IMR-90 (cell line): ENCODE measurements at regions not wholly inside any gene's neighbourhood (a gene's known extent, or its start where the extent isn't known, plus 50 kb on each side); places are given as distances from the start of the nearest gene placed in this dataset.

Source experiments
- ATAC-seq: fragments of 200-7000 bp; cut with Tn5 transposase; 2 replicates; pipeline ENCODE4 v1.9.1; 2020; ENCODE audit warnings: low read depth, mild to moderate bottlenecking, moderate library complexity
- BruUV-seq: library from RNA; stranded (reverse); fragments of 400-500 nt; replicated peaks from 2 replicates; lab custom pipeline; 2021; lab: Mats Ljungman, UMichigan
- CTCF ChIA-PET: fragments of 300-600 bp; formaldehyde crosslinking; extraction: SDS; loops from one replicate; lab custom pipeline; 2021; ENCODE audit warnings: antibody characterized with exemption; lab: Yijun Ruan, JAX
- POLR2A ChIA-PET: fragments of 300-600 bp; sonication (Branson Sonifier 250); formaldehyde crosslinking; loops from one replicate; lab custom pipeline; 2022; ENCODE audit warnings: antibody characterized with exemption; ENCODE audit not compliant: unreplicated experiment; lab: Charles Lee
- DNase-seq: peaks from one replicate; pipeline ENCODE4 v3.0.0; 2013
- H2AFZ ChIP-seq: replicated peaks from 2 replicates; pipeline ENCODE3; 2013; ENCODE audit warnings: low read length, mild to moderate bottlenecking; ENCODE audit not compliant: poor library complexity
- H2AK5ac ChIP-seq: 2 replicates; pipeline ENCODE4 v1.6.1; 2013; ENCODE audit warnings: low read depth, low read length, inconsistent platforms
- H2AK9ac ChIP-seq: replicated peaks from 2 replicates; pipeline ENCODE3; 2013; ENCODE audit warnings: mild to moderate bottlenecking, low read depth, low read length, moderate library complexity; ENCODE audit not compliant: poor library complexity
- H2BK120ac ChIP-seq: 2 replicates; pipeline ENCODE4 v1.6.1; 2013; ENCODE audit warnings: low read depth, low read length, inconsistent platforms
- H2BK15ac ChIP-seq: 3 replicates; pipeline ENCODE4 v1.6.1; 2013; ENCODE audit warnings: low read depth, low read length, inconsistent platforms
- H2BK20ac ChIP-seq: 2 replicates; pipeline ENCODE4 v1.6.1; 2013; ENCODE audit warnings: low read depth, mild to moderate bottlenecking, inconsistent platforms, low read length, moderate library complexity
- H2BK5ac ChIP-seq: 2 replicates; pipeline ENCODE4 v1.6.1; 2013; ENCODE audit warnings: mild to moderate bottlenecking, low read depth, low read length, inconsistent platforms; ENCODE audit not compliant: poor library complexity, severe bottlenecking
- H3K14ac ChIP-seq: replicated peaks from 2 replicates; pipeline ENCODE4 v1.6.1; 2013; ENCODE audit warnings: low read depth, low read length, inconsistent platforms
- H3K18ac ChIP-seq: 2 replicates; pipeline ENCODE4 v1.6.1; 2013; ENCODE audit warnings: low read depth, low read length, control low read depth
- H3K23ac ChIP-seq: 2 replicates; pipeline ENCODE4 v1.6.1; 2013; ENCODE audit warnings: low read depth, low read length, inconsistent platforms
- H3K27ac ChIP-seq: 2 replicates; pipeline ENCODE4 v1.5.1; 2013; ENCODE audit warnings: mild to moderate bottlenecking, control low read depth, low read length; ENCODE audit not compliant: insufficient read depth
- H3K27me3 ChIP-seq: 2 replicates; pipeline ENCODE4 v1.6.1; 2013; ENCODE audit warnings: low read length; ENCODE audit not compliant: control insufficient read depth, insufficient read depth
- H3K36me3 ChIP-seq: 2 replicates; pipeline ENCODE4 v1.6.1; 2013; ENCODE audit warnings: low read length, mixed read lengths; ENCODE audit not compliant: control insufficient read depth, insufficient read depth
- H3K4ac ChIP-seq: 2 replicates; pipeline ENCODE4 v1.6.1; 2013; ENCODE audit warnings: low read depth, low read length, inconsistent platforms
- H3K4me1 ChIP-seq: 2 replicates; pipeline ENCODE4 v1.6.1; 2013; ENCODE audit warnings: low read length, mixed read lengths; ENCODE audit not compliant: control insufficient read depth, insufficient read depth
- H3K4me2 ChIP-seq: 2 replicates; pipeline ENCODE4 v1.6.1; 2013; ENCODE audit warnings: low read depth, mild to moderate bottlenecking, control low read depth, low read length, moderate library complexity
- H3K4me3 ChIP-seq: 2 replicates; pipeline ENCODE4 v1.5.1; 2013; ENCODE audit warnings: low read depth, mild to moderate bottlenecking, control low read depth, low read length, moderate library complexity; ENCODE audit not compliant: insufficient read depth
- H3K56ac ChIP-seq: 2 replicates; pipeline ENCODE4 v1.6.1; 2013; ENCODE audit warnings: low read length, inconsistent platforms; ENCODE audit not compliant: insufficient read depth; ENCODE audit errors: extremely low read depth
- H3K79me1 ChIP-seq, 2 experiments: 2 replicates each; pipeline ENCODE4 v1.6.1; 2013; ENCODE audit warnings: low read length in 2 of 2, inconsistent platforms in 1 of 2, low read depth in 1 of 2
- H3K9ac ChIP-seq: 2 replicates; pipeline ENCODE4 v1.6.1; 2013; ENCODE audit warnings: low read depth, low read length, control low read depth
- H3K9me1 ChIP-seq: 2 replicates; pipeline ENCODE4 v1.6.1; 2013; ENCODE audit warnings: low read length, inconsistent platforms; ENCODE audit not compliant: insufficient read depth
- H3K9me3 ChIP-seq: 2 replicates; pipeline ENCODE4 v1.6.1; 2013; ENCODE audit warnings: low read length; ENCODE audit not compliant: control insufficient read depth, insufficient read depth
- H4K20me1 ChIP-seq: 2 replicates; pipeline ENCODE4 v1.6.1; 2013; ENCODE audit warnings: low read length, inconsistent platforms; ENCODE audit not compliant: insufficient read depth
- H4K5ac ChIP-seq: 2 replicates; pipeline ENCODE4 v1.6.1; 2013; ENCODE audit warnings: mild to moderate bottlenecking, low read depth, low read length, control low read depth
- H4K8ac ChIP-seq, 2 experiments: 2 replicates each; pipeline ENCODE4 v1.6.1; 2013; ENCODE audit warnings: low read depth in 2 of 2, low read length in 2 of 2, control low read depth in 1 of 2, inconsistent platforms in 1 of 2
- H4K91ac ChIP-seq: 2 replicates; pipeline ENCODE4 v1.6.1; 2013; ENCODE audit warnings: low read depth, low read length, inconsistent platforms; ENCODE audit not compliant: insufficient read depth
- BHLHE40 ChIP-seq: fragments of 150-350 bp; IDR thresholded peaks from 2 replicates; pipeline ENCODE4 v1.6.1; 2016; ENCODE audit warnings: mild to moderate bottlenecking, low read depth, low read length
- CEBPB ChIP-seq: IDR thresholded peaks from 2 replicates; pipeline ENCODE4 v1.6.1; 2012; ENCODE audit warnings: low read depth, low read length, improper control_type of control experiment
- CHD1 ChIP-seq: IDR thresholded peaks from 2 replicates; pipeline ENCODE4 v1.6.1; 2012; ENCODE audit warnings: low read depth, low read length, improper control_type of control experiment
- FOS ChIP-seq: fragments of 150-350 bp; IDR thresholded peaks from 2 replicates; pipeline ENCODE4 v1.6.1; 2016; ENCODE audit warnings: low read depth, low read length
- MAFK ChIP-seq: IDR thresholded peaks from 2 replicates; pipeline ENCODE4 v1.6.1; 2012; ENCODE audit warnings: low read depth, low read length, improper control_type of control experiment
- MAZ ChIP-seq: IDR thresholded peaks from 2 replicates; pipeline ENCODE4 v1.6.1; 2012; ENCODE audit warnings: low read depth, mild to moderate bottlenecking, low read length, improper control_type of control experiment, moderate library complexity, borderline replicate concordance
- MXI1 ChIP-seq: IDR thresholded peaks from 2 replicates; pipeline ENCODE4 v1.6.1; 2012; ENCODE audit warnings: low read depth, mild to moderate bottlenecking, low read length, moderate library complexity, borderline replicate concordance
- NFE2L2 ChIP-seq: fragments of 150-350 bp; IDR thresholded peaks from 2 replicates; pipeline ENCODE4 v1.6.1; 2016; ENCODE audit warnings: low read depth, mild to moderate bottlenecking, low read length
- POLR2A ChIP-seq: IDR thresholded peaks from 2 replicates; pipeline ENCODE4 v1.6.1; 2012; ENCODE audit warnings: mild to moderate bottlenecking, low read depth, low read length
- RAD21 ChIP-seq: IDR thresholded peaks from 2 replicates; pipeline ENCODE4 v1.6.1; 2012; ENCODE audit warnings: low read length, improper control_type of control experiment
- RCOR1 ChIP-seq: IDR thresholded peaks from 2 replicates; pipeline ENCODE4 v1.6.1; 2012; ENCODE audit warnings: mild to moderate bottlenecking, low read length, improper control_type of control experiment; ENCODE audit not compliant: insufficient replicate concordance
- RFX5 ChIP-seq: IDR thresholded peaks from 2 replicates; pipeline ENCODE4 v1.8.0; 2012; ENCODE audit warnings: low read depth, mild to moderate bottlenecking, low read length, moderate library complexity
- SMC3 ChIP-seq: fragments of 150-350 bp; IDR thresholded peaks from 2 replicates; pipeline ENCODE4 v1.6.1; 2016; ENCODE audit warnings: low read depth, mild to moderate bottlenecking, antibody characterized with exemption, low read length, moderate library complexity
- dilution Hi-C: fragments of 300-500 bp; cut with HindIII; formaldehyde crosslinking; loops from one replicate; pipeline ENCODE4 v1.14.3; 2018; ENCODE audit warnings: low sequenced_read_pairs; ENCODE audit not compliant: unreplicated experiment
- in situ Hi-C: fragments of 300-500 bp; cut with MboI; formaldehyde crosslinking; loops from 3 replicates; pipeline ENCODE4 v1.14.3; 2019; ENCODE audit warnings: low sequenced_read_pairs, inconsistent platforms, mixed read lengths
- intact Hi-C: fragments of 100-400 bp; cut with micrococcal nuclease; formaldehyde crosslinking; loops from 2 replicates; pipeline ENCODE4 v1.10.0; 2022
- TF ChIP-seq, protein P1 (sequence below): conservative IDR thresholded peaks from 2 replicates; pipeline ENCODE4 v1.5.1; 2012; ENCODE audit warnings: mild to moderate bottlenecking, low read depth, low read length, improper control_type of control experiment
- TF ChIP-seq, protein P2 (sequence below): fragments of 150-350 bp; IDR thresholded peaks from 2 replicates; pipeline ENCODE4 v1.6.1; 2017; ENCODE audit warnings: mild to moderate bottlenecking, antibody characterized with exemption, low read length, low read depth
- TF ChIP-seq, protein P3 (sequence below): fragments of 150-350 bp; IDR thresholded peaks from 2 replicates; pipeline ENCODE4 v1.6.1; 2016; ENCODE audit warnings: low read depth, mild to moderate bottlenecking, low read length, moderate library complexity, borderline replicate concordance

DNA sequence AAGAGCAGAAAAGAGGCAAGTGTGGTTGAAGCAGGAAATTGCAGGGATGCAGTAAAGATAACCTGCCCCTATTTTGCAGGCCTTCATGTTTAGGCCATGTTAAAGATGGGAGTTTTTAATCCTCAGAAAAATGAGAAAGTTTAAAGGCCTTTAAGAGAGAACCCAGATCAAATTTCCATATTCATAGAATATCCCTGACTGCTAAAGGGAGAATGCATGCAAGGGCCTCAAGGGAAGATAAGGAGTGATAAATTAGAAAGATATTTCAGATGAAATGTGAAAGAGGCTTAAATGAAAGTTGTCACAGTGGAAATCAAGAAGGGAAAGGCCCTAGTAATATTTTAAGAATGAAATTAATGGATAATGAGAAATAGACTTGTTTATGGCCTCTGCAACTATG is 292.1 kb downstream of the SATB1 start:
- H3K4me1 ChIP-seq, result peaks cover 4% of the 10 kb centered on the region
- no peaks in the 10 kb centered on the region for H3K9me3 ChIP-seq
- no peak overlapping the region for H3K18ac ChIP-seq
- in situ Hi-C loops, result no loop called here
- no peaks in the 10 kb centered on the region for H3K9me1 ChIP-seq
- H2AK5ac ChIP-seq, result no peak overlapping the region
- H2AFZ ChIP-seq, result no peak overlapping the region
- H2BK15ac ChIP-seq, result no peak overlapping the region
- dilution Hi-C loops, result no loop called here
- TF ChIP-seq RFX5 (no peak), CHD1 (no peak), FOS (no peak), POLR2A (no peak), MAZ (no peak), BHLHE40 (no peak), CEBPB (no peak), RCOR1 (no peak), NFE2L2 (no peak), MAFK (no peak), RAD21 (no peak), SMC3 (no peak), MXI1 (no peak)
- TF ChIP-seq, protein P1, sequence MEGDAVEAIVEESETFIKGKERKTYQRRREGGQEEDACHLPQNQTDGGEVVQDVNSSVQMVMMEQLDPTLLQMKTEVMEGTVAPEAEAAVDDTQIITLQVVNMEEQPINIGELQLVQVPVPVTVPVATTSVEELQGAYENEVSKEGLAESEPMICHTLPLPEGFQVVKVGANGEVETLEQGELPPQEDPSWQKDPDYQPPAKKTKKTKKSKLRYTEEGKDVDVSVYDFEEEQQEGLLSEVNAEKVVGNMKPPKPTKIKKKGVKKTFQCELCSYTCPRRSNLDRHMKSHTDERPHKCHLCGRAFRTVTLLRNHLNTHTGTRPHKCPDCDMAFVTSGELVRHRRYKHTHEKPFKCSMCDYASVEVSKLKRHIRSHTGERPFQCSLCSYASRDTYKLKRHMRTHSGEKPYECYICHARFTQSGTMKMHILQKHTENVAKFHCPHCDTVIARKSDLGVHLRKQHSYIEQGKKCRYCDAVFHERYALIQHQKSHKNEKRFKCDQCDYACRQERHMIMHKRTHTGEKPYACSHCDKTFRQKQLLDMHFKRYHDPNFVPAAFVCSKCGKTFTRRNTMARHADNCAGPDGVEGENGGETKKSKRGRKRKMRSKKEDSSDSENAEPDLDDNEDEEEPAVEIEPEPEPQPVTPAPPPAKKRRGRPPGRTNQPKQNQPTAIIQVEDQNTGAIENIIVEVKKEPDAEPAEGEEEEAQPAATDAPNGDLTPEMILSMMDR, result no peak
- TF ChIP-seq, protein P2, sequence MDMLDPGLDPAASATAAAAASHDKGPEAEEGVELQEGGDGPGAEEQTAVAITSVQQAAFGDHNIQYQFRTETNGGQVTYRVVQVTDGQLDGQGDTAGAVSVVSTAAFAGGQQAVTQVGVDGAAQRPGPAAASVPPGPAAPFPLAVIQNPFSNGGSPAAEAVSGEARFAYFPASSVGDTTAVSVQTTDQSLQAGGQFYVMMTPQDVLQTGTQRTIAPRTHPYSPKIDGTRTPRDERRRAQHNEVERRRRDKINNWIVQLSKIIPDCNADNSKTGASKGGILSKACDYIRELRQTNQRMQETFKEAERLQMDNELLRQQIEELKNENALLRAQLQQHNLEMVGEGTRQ, result no peak
- TF ChIP-seq, protein P3, sequence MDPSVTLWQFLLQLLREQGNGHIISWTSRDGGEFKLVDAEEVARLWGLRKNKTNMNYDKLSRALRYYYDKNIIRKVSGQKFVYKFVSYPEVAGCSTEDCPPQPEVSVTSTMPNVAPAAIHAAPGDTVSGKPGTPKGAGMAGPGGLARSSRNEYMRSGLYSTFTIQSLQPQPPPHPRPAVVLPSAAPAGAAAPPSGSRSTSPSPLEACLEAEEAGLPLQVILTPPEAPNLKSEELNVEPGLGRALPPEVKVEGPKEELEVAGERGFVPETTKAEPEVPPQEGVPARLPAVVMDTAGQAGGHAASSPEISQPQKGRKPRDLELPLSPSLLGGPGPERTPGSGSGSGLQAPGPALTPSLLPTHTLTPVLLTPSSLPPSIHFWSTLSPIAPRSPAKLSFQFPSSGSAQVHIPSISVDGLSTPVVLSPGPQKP, result no peak
- H3K56ac ChIP-seq, result no peak overlapping the region
- ChIA-PET POLR2A (no interaction called here), CTCF (no interaction called here)
- H3K27me3 ChIP-seq, result no peaks in the 10 kb centered on the region
- DNase-seq (no peak), ATAC-seq (no peak)
- no peaks in the 10 kb centered on the region for H3K36me3 ChIP-seq
- no peak overlapping the region for H3K4me2 ChIP-seq
- no peak overlapping the region for H3K9ac ChIP-seq
- intact Hi-C loops, result no loop called here
- no peak overlapping the region for H4K5ac ChIP-seq
- H3K4me3 ChIP-seq, result no peak overlapping the region
- H3K14ac ChIP-seq, result no peak overlapping the region
- no peak overlapping the region for H4K91ac ChIP-seq
- no peak overlapping the region for H4K8ac ChIP-seq
- H2AK9ac ChIP-seq, result no peak overlapping the region
- no peak overlapping the region for H3K23ac ChIP-seq
- no peak overlapping the region for H3K27ac ChIP-seq
- no peak overlapping the region for H2BK20ac ChIP-seq
- H4K20me1 ChIP-seq, result no peaks in the 10 kb centered on the region
- BruUV-seq, result no TSS peak
- no peaks in the 10 kb centered on the region for H3K79me1 ChIP-seq
- no peak overlapping the region for H3K4ac ChIP-seq
- H2BK120ac ChIP-seq, result no peak overlapping the region
- no peak overlapping the region for H2BK5ac ChIP-seq
